ENCODE measurements at regions not wholly inside any gene's neighbourhood (a gene's known extent, or its start where the extent isn't known, plus 50 kb on each side); places are given as distances from the start of the nearest gene placed in this dataset.

DNA sequence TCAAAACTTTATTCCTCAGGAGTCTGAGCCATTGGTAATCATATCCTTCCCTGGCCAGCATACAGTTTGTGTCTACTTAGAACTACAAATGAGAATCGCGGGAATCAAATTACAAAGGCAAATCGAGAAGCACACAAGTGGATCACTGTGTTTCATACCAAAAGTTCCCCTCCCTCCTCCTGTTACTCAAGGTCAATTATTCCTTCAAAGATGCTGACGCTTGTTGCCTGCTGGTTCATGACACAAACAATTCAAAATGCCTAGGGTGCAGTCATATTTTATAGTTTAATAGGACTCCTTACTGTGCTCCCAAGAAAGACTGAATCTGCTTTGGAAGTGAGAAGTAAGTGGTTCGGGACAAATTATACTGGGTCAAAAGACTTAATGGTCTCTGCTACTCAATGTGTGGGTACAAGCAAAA is 93.0 kb upstream of the PBX1 start:
- no peak for DNase-seq

DNA sequence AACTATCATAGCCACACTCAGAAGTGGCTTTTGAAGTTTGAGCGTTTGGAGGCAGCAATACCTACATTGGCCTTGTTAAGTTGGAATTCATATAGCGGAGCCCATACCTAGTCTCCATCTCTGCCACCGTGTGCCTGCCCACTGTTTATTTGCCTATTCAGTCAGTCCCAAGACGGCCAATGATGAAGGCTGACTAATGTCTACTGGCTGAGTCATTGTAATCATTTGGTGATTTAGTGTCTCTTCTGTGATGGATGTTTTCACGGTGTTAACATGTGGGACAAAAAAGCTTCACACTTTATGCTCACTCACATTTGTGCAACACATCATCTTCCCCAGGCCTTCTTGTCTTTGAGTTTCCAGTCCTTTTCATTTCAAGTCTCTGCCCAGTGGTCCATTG is 92.6 kb upstream of the PBX1 start:
- DNase-seq: no peak

DNA sequence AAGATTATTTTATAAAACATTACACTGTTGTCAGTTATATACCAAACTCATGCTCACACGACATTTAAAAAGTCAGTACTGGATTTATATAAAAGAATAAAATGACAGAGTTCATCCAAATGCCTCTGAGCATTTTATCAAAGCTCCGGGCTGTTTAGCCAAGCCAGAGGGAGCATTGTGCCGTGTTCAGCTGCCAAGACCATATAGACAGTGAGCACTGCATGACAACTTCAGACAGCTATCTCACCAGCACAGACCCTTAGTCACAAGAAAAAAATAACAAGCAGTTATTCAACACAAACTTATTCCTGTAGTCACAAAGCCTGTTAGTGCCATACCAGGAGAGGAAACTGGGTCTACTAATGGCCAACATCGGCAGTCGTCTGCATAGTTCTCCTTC is 88.0 kb upstream of the PBX1 start:
- no peak for DNase-seq

DNA sequence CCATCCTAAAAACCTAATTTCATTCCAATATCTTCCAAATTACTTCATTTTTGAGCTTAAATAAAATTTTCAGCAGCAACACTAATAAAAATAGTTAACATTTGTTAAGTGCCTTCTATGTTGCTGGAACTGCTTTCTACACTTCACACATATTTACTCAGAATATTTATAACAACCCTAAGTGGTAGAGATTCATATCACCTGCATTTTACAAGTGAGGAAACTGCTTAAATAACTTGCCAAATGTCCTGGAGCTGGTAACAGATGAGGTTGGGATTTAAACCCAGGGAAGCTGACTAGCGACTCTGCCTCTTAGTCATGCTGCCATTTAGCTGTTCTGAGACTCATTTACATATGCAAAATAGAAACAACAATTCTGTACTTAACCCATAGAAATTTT is 86.1 kb upstream of the PBX1 start:
- DNase-seq: no peak

DNA sequence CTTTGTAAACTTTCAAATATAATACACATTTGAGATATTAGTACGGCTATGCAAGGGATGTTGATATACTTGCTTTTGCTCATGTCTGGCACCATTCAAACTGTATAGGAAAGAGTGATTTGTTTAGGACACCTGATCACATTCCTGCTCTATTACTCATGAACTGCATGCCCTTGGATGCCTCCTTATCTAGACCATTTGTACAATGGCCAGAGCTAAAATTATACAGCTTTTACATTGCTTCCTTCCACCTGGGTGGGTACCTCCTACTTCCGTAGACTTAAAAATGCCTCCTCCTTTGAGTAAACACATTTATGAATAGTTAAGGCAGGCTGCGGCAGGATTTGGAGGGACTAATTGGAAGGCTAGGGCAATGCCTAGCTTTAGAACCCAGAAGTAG is 85.4 kb upstream of the PBX1 start:
- no peak for DNase-seq

DNA sequence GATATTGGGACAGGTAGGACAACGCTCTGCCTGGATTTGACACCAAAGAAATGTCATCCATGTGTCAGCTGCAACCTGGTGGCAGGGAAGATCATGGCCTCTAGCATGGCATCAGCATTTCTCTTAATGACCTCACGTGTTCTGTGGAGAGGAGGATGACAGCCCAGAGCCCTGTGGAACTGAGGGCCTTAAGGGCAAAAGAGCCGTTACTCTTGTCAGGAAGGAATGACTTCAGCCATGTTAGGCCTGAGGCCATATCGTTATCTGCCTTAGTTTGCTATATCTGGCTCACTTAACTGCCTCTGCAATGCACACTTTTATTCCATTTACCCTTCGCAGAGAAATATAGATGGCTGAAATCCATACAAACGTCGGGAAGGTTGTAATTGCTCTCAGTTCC is 83.2 kb upstream of the PBX1 start:
- DNase-seq: peak; percentile 4

DNA sequence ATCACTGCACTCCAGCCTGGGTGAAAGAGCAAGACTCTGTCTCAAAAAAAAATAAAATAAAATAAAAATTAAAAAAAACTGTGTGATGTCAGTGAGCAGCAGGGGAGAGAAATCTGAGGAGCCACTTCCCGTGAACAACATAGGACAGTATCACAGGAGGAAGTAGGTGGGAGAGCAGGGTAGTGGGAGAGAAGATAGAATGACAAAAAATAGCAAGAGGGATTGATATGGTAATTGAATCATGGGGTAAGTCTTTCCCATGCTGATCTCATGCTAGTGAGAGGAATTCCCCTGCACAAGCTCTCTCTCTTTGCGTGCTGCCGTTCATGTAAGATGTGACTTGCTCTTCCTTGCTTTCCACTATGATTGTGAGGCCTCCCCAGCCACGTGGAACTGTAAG is 81.6 kb upstream of the PBX1 start:
- DNase-seq: no peak

DNA sequence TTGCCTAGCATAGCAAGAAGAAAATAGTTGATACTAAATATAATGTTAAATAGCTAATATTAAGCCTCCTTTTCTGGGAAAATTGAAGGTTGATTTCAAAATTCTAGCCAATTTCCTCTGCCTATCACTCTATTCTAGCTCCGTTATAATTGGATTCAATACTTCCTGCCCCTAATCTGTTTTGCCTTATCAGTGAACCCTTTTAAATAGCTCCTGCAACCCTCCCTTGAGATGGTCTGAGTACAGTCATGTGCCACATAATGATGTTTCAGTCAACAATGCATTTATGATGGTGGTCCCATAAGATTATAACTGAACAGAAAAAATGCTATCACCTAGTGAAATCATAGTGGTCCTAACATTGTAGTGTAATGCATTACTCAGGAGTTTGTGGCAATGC is 79.7 kb upstream of the PBX1 start:
- DNase-seq: peak; percentile 17

DNA sequence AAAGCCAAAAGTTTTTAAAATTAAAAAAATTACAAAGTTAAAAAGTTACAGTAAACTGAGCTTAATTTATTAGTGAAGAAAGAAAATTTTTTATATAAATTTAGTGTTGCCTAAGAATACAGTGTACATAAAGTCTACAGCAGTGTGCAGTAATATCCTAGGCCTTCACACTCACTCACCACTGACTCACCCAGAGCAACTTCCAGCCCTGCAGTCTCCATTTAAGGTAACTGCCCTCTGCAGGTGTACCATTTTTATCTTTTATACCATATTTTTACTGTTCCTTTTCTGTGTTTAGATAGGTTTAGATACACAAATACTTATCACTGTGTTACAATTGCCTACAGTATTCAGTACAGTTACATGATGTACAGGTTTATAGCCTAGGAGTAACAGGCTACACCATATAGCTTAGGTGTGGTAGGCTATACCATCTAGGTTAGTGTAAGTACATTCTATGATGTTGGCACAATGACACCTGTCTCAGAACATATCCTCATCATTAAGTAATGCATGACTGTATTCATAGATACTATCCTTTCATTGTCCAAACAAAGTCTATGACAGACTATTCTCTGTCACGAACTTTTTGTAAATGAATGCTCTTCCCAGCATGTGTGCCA is 78.6 kb upstream of the PBX1 start:
- DNase-seq: no peak

DNA sequence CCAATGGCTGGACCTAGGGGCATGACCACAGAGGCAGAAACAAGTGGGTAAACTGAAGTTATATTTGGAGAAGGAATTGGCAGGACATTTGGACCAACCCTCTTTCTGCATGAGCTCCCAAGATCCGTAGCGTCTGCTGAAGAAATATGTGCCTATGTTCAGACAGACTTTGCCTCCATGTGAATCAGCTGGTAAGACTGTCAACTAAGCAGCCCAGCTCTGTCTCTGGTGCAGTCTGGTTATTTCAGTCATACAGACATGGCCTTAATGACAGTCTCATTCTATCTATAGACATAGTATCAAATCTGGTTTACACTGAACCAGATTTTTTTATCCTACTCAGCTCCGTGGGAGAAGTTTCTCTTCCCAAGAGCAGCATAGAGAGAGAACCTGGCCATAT is 63.1 kb upstream of the PBX1 start:
- no peak for DNase-seq

DNA sequence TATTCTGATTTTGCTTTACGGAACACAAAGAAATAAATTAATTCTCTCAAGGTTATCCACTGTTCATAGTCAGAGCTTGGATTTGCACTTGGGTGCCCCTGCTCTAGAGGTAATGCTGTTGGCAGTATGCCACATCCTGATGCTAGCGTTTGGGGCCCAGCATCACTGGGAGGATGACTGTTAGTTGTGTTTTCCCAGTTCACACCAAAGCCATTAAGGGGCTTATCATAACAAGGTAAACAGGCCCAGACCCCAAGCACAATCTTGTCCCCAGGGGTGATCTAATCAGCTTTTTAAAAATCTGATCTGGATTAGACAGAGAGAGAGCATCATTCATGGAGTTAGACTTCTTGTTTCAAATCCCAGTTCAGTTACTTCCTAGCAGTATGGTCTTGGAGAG is 60.2 kb upstream of the PBX1 start:
- no peak for DNase-seq

DNA sequence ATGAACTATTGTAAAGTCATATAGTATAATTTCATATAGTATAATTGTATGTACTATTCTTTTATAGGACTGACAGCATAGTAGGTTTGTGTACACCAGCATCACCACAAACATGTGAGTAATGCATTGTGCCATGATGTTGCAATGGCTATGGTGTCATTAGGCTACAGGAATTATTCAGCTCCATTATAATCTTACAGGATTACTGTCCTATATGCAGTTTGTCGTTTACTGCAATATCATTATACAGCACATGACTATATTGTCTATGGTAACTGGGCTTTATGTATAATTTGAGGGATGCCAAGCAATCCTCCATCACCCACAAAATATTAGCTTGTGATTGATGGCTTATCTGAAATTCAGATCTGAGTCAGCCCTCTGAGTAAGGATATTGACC is 54.2 kb upstream of the PBX1 start:
- DNase-seq: no peak

All from eye (tissue), 1 donor.